PC-9 (cell line): ENCODE measurements at regions not wholly inside any gene's neighbourhood (a gene's known extent, or its start where the extent isn't known, plus 50 kb on each side); places are given as distances from the start of the nearest gene placed in this dataset.

Experiments used
- BruUV-seq: library from RNA; stranded (reverse); fragments of 400-500 nt; replicated peaks from 2 replicates; lab custom pipeline; 2021; lab: Mats Ljungman, UMichigan
- CTCF ChIA-PET: fragments of 300-600 bp; sonication (Branson Sonifier 250); formaldehyde crosslinking; loops from one replicate; lab custom pipeline; 2022; ENCODE audit warnings: antibody characterized with exemption; lab: Charles Lee
- POLR2A ChIA-PET: fragments of 300-600 bp; sonication (Branson Sonifier 250); formaldehyde crosslinking; loops from one replicate; lab custom pipeline; 2022; ENCODE audit warnings: antibody characterized with exemption; ENCODE audit not compliant: unreplicated experiment; lab: Charles Lee
- DNase-seq, 2 experiments: peaks; one replicate each; pipeline versions ENCODE4 v3.0.0 to v3.0.0-alpha.2; 2015 to 2022; ENCODE audit warnings: mixed read lengths in 1 of 2
- H2AFZ ChIP-seq: fragments of 200-600 bp; sonication (generic); 2 replicates; pipeline ENCODE4 v1.8.1; 2017; ENCODE audit warnings: antibody characterized with exemption
- H3F3A ChIP-seq: fragments of 200-600 bp; sonication (generic); 2 replicates; pipeline ENCODE4 v1.8.1; 2017; ENCODE audit warnings: antibody characterized with exemption, mild to moderate bottlenecking, low read depth; ENCODE audit not compliant: insufficient read depth
- H3K27ac ChIP-seq: fragments of 200-600 bp; sonication (generic); 2 replicates; pipeline ENCODE4 v1.6.1; 2016; ENCODE audit warnings: mixed run types
- H3K27me3 ChIP-seq: fragments of 200-600 bp; sonication (generic); 2 replicates; pipeline ENCODE4 v1.6.1; 2016; ENCODE audit warnings: low read depth, mixed run types; ENCODE audit not compliant: insufficient read depth
- H3K36me3 ChIP-seq: fragments of 200-600 bp; sonication (generic); 2 replicates; pipeline ENCODE4 v1.6.1; 2016; ENCODE audit warnings: low read depth, mixed run types
- H3K4me1 ChIP-seq: fragments of 200-600 bp; sonication (generic); replicated peaks from 2 replicates; pipeline ENCODE4 v1.6.1; 2016; ENCODE audit warnings: mixed run types; ENCODE audit not compliant: insufficient read depth
- H3K4me2 ChIP-seq: fragments of 200-600 bp; sonication (generic); 2 replicates; pipeline ENCODE4 v1.6.1; 2017; ENCODE audit warnings: mixed run types
- H3K4me3 ChIP-seq: fragments of 200-600 bp; sonication (generic); 2 replicates; pipeline ENCODE4 v1.6.1; 2016; ENCODE audit warnings: mixed run types
- H3K79me2 ChIP-seq: fragments of 200-600 bp; sonication (generic); 2 replicates; pipeline ENCODE4 v1.6.1; 2017; ENCODE audit warnings: low read depth, mixed run types
- H3K9me2 ChIP-seq: fragments of 200-600 bp; sonication (generic); 2 replicates; pipeline ENCODE4 v1.8.1; 2017; ENCODE audit warnings: mild to moderate bottlenecking; ENCODE audit not compliant: insufficient read depth
- H3K9me3 ChIP-seq: fragments of 200-600 bp; sonication (generic); 2 replicates; pipeline ENCODE4 v1.8.1; 2016; ENCODE audit warnings: low read depth; ENCODE audit not compliant: insufficient read depth
- H4K20me1 ChIP-seq: fragments of 200-600 bp; sonication (generic); 2 replicates; pipeline ENCODE4 v1.8.1; 2017; ENCODE audit not compliant: insufficient read depth
- EZH2 ChIP-seq: fragments of 200-600 bp; sonication (generic); IDR thresholded peaks from 2 replicates; pipeline ENCODE4 v1.8.0; 2017; ENCODE audit warnings: antibody characterized with exemption, low read depth
- intact Hi-C: fragments of 100-400 bp; cut with micrococcal nuclease; formaldehyde crosslinking; loops from one replicate; pipeline ENCODE4 v1.10.0; 2022; ENCODE audit not compliant: unreplicated experiment
- TF ChIP-seq, protein P1 (sequence below): fragments of 200-600 bp; sonication (generic); conservative IDR thresholded peaks from 2 replicates; pipeline ENCODE4 v1.6.1; 2017; ENCODE audit warnings: mixed run types, antibody characterized with exemption, mild to moderate bottlenecking, moderate library complexity

DNA sequence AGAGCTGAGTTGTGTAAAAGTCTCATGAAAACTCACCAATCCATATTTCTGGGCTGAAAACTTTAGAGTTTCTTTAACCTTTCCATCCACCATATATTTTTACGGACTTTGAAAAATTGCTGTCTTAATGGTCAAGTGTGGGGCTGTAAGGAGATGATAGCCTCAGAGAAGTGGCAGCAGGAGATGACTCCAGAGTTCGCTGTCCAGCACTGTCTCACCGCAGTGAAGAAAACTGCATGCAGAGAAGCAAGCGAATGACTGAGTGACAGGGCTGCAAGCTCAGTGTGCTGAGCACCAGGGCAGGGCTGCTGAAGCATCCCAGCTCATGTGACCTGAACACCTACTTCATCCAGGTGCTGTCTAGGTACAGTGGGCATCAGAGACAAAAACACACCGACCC is 564.5 kb downstream of the ACTR3B start:
- Histone ChIP-seq H3K9me2 (no peaks in the 10 kb centered on the region), H3K9me3 (no peaks in the 10 kb centered on the region), H3K27me3 (peaks cover 69% of the 10 kb centered on the region), H3K4me1 (no peaks in the 10 kb centered on the region), H3K79me2 (no peaks in the 10 kb centered on the region), H3K4me2 (no peak overlapping the region), H4K20me1 (no peaks in the 10 kb centered on the region), H3F3A (no peaks in the 10 kb centered on the region), H3K27ac (no peak overlapping the region), H3K4me3 (no peak overlapping the region), H3K36me3 (no peaks in the 10 kb centered on the region), H2AFZ (no peak overlapping the region)
- intact Hi-C loops = no loop called here
- POLR2A ChIA-PET = no interaction called here
- no peak for DNase-seq
- CTCF ChIA-PET = interaction anchor here (0.6 kb wide), 1 partner anchor 111 kb away, joined by 3 read pairs; no protein-coding TSS in a partner anchor
- TF ChIP-seq, protein P1, sequence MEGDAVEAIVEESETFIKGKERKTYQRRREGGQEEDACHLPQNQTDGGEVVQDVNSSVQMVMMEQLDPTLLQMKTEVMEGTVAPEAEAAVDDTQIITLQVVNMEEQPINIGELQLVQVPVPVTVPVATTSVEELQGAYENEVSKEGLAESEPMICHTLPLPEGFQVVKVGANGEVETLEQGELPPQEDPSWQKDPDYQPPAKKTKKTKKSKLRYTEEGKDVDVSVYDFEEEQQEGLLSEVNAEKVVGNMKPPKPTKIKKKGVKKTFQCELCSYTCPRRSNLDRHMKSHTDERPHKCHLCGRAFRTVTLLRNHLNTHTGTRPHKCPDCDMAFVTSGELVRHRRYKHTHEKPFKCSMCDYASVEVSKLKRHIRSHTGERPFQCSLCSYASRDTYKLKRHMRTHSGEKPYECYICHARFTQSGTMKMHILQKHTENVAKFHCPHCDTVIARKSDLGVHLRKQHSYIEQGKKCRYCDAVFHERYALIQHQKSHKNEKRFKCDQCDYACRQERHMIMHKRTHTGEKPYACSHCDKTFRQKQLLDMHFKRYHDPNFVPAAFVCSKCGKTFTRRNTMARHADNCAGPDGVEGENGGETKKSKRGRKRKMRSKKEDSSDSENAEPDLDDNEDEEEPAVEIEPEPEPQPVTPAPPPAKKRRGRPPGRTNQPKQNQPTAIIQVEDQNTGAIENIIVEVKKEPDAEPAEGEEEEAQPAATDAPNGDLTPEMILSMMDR = no peak
- no peak for TF ChIP-seq EZH2
- BruUV-seq = no TSS peak

- Histone ChIP-seq H3K4me2 (no peak overlapping the region), H4K20me1 (no peaks in the 10 kb centered on the region), H3K4me1 (no peaks in the 10 kb centered on the region), H2AFZ (no peak overlapping the region), H3K79me2 (no peaks in the 10 kb centered on the region), H3K4me3 (no peak overlapping the region), H3F3A (no peaks in the 10 kb centered on the region), H3K27me3 (peaks cover 45% of the 10 kb centered on the region), H3K9me2 (no peaks in the 10 kb centered on the region), H3K27ac (no peak overlapping the region), H3K9me3 (no peaks in the 10 kb centered on the region), H3K36me3 (no peaks in the 10 kb centered on the region)
- TF ChIP-seq, protein P1 = no peak
- TF ChIP-seq EZH2 = no peak
- DNase-seq = no peak
- intact Hi-C loops = no loop called here
- CTCF ChIA-PET = no interaction called here
- BruUV-seq = no TSS peak
- POLR2A ChIA-PET = no interaction called here
Measured at GRCh38 chr7:153327683-153328082, 568.1 kb downstream of the ACTR3B start.

- Histone ChIP-seq H3K4me3 (no peak overlapping the region), H3K27ac (no peak overlapping the region), H3K27me3 (peaks cover 32% of the 10 kb centered on the region), H3K4me1 (no peaks in the 10 kb centered on the region), H3K79me2 (no peaks in the 10 kb centered on the region), H3K4me2 (no peak overlapping the region), H3K9me3 (no peaks in the 10 kb centered on the region), H4K20me1 (no peaks in the 10 kb centered on the region), H3K36me3 (no peaks in the 10 kb centered on the region), H2AFZ (no peak overlapping the region), H3F3A (no peaks in the 10 kb centered on the region), H3K9me2 (no peaks in the 10 kb centered on the region)
- no TSS peak for BruUV-seq
- DNase-seq = no peak
- intact Hi-C loops = no loop called here
- ChIA-PET POLR2A (no interaction called here), CTCF (no interaction called here)
- TF ChIP-seq, protein P1 = no peak
- TF ChIP-seq EZH2 = no peak
Measured at GRCh38 chr7:153331427-153331826, 571.9 kb downstream of the ACTR3B start.
